SK-N-SH treated with all-trans-retinoic acid at 6 μM for 48 hours (cell line): ENCODE measurements at regions not wholly inside any gene's neighbourhood (a gene's known extent, or its start where the extent isn't known, plus 50 kb on each side); places are given as distances from the start of the nearest gene placed in this dataset.

ENCODE experiments used
- ARNTL ChIP-seq: fragments of 450-650 bp; formaldehyde crosslinking; IDR thresholded peaks from 2 replicates; pipeline ENCODE4 v1.5.0; 2020; ENCODE audit warnings: low read depth, mild to moderate bottlenecking, moderate library complexity, borderline replicate concordance
- BACH2 ChIP-seq: fragments of 250-450 bp; sonication (Bioruptor Pico); IDR thresholded peaks from 2 replicates; pipeline ENCODE4 v1.9.0; 2021; ENCODE audit warnings: mild to moderate bottlenecking, borderline replicate concordance
- GLIS3 ChIP-seq: fragments of 250-450 bp; sonication (Bioruptor Pico); IDR thresholded peaks from 2 replicates; pipeline ENCODE4 v1.5.0; 2020; ENCODE audit warnings: mild to moderate bottlenecking, moderate library complexity
- ISL1 ChIP-seq: fragments of 250-450 bp; sonication (Bioruptor Pico); IDR thresholded peaks from 2 replicates; pipeline ENCODE4 v2.1.2; 2022; ENCODE audit warnings: mild to moderate bottlenecking, moderate library complexity
- PATZ1 ChIP-seq: fragments of 250-450 bp; sonication (Bioruptor Pico); IDR thresholded peaks from 2 replicates; pipeline ENCODE4 v1.8.0; 2020; ENCODE audit warnings: mild to moderate bottlenecking, moderate library complexity, borderline replicate concordance
- ZFP30 ChIP-seq: fragments of 450-650 bp; formaldehyde crosslinking; IDR thresholded peaks from 2 replicates; pipeline ENCODE4 v1.5.0; 2022; ENCODE audit warnings: mild to moderate bottlenecking, moderate library complexity
- ZNF70 ChIP-seq: fragments of 450-650 bp; formaldehyde crosslinking; IDR thresholded peaks from 2 replicates; pipeline ENCODE4 v1.5.0; 2020; ENCODE audit warnings: mild to moderate bottlenecking, moderate library complexity
- TF ChIP-seq, protein P1 (sequence below): fragments of 250-450 bp; sonication (Bioruptor Pico); IDR thresholded peaks from 2 replicates; pipeline ENCODE4 v1.5.1; 2020; ENCODE audit warnings: low read depth, mild to moderate bottlenecking, moderate library complexity

DNA sequence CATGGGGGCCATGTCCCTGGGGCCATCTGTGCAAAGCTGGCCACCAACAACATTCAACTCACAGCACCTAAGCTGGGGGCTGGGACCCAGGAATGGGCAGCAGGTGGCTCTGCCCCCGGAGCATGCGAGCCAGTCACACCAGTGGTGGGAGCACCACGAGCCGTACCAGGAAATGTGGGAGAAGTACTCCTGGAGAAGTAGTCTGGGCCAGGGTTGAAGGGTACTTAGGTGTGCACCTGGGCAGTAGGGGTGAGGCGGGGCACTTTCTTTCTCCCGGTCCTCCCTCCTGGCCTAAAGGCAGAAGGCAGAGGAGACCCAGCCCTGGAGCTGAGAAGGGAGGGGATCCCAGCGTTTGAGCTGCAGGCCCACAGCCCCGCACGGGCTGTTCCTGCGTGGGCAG is 94.2 kb downstream of the PLXNA1 start:
- TF ChIP-seq ZFP30 (CRISPR knock-in tag) (no peak), ISL1 (CRISPR knock-in tag) (no peak), ZNF70 (CRISPR knock-in tag) (no peak), ARNTL (no peak), PATZ1 (CRISPR knock-in tag) (no peak), GLIS3 (CRISPR knock-in tag) (no peak), BACH2 (CRISPR knock-in tag) (no peak)
- TF ChIP-seq, protein P1, sequence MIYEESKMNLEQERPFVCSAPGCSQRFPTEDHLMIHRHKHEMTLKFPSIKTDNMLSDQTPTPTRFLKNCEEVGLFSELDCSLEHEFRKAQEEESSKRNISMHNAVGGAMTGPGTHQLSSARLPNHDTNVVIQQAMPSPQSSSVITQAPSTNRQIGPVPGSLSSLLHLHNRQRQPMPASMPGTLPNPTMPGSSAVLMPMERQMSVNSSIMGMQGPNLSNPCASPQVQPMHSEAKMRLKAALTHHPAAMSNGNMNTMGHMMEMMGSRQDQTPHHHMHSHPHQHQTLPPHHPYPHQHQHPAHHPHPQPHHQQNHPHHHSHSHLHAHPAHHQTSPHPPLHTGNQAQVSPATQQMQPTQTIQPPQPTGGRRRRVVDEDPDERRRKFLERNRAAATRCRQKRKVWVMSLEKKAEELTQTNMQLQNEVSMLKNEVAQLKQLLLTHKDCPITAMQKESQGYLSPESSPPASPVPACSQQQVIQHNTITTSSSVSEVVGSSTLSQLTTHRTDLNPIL (CRISPR knock-in tag) = no peak
